ENCODE measurements at regions not wholly inside any gene's neighbourhood (a gene's known extent, or its start where the extent isn't known, plus 50 kb on each side); places are given as distances from the start of the nearest gene placed in this dataset.

DNA sequence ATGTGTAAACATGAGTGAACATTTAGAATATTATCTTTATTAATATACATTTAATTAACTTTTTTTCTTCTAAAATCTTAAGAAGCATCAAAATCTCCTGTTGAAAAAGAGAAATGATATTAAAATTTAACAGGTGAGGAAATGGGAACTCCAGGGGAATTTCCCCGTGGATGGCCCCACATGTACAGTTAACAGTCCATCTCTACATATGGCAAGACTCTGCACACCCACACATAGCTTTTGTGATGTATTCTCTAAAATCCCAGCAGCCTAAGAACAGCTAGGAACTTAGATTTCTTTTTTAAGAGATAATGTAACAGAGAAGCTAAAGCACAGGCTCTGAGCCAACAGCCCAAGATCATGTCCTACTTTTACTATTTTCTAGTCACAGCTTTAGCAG is 556.3 kb upstream of the RGMB start:
- intact Hi-C loops (cut with micrococcal nuclease; ENCODE audit: unreplicated experiment) = no loop called here
- CTCF ChIA-PET = no interaction called here
- no peak for DNase-seq (ENCODE audit: low read depth, low spot score)

DNA sequence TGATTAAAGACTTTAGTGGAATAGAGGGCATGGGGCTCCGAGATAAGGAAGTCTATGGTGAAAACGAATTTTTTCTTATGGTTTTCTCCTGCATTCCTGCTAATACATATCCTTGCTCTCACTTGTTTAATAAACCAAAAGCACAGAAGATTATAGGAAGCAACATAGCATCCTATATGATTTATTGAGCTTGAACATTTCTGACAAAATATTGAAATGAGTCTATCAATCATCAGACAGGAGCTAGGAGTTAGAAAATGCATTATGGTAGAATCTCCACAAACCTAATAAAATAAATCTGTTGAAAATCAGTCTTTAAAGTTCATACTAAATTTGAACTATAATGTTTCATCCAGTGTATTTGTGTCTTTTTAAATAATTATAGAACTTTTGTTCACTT is 554.6 kb upstream of the RGMB start:
- H3K27ac ChIP-seq (ENCODE audit: low read length) = no peak overlapping the region
- ATAC-seq = no peak
- TF ChIP-seq, protein P1, sequence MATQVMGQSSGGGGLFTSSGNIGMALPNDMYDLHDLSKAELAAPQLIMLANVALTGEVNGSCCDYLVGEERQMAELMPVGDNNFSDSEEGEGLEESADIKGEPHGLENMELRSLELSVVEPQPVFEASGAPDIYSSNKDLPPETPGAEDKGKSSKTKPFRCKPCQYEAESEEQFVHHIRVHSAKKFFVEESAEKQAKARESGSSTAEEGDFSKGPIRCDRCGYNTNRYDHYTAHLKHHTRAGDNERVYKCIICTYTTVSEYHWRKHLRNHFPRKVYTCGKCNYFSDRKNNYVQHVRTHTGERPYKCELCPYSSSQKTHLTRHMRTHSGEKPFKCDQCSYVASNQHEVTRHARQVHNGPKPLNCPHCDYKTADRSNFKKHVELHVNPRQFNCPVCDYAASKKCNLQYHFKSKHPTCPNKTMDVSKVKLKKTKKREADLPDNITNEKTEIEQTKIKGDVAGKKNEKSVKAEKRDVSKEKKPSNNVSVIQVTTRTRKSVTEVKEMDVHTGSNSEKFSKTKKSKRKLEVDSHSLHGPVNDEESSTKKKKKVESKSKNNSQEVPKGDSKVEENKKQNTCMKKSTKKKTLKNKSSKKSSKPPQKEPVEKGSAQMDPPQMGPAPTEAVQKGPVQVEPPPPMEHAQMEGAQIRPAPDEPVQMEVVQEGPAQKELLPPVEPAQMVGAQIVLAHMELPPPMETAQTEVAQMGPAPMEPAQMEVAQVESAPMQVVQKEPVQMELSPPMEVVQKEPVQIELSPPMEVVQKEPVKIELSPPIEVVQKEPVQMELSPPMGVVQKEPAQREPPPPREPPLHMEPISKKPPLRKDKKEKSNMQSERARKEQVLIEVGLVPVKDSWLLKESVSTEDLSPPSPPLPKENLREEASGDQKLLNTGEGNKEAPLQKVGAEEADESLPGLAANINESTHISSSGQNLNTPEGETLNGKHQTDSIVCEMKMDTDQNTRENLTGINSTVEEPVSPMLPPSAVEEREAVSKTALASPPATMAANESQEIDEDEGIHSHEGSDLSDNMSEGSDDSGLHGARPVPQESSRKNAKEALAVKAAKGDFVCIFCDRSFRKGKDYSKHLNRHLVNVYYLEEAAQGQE (IDR thresholded peaks at IDR 0.05; ENCODE audit: insufficient read depth in 1 of 2, low read depth in 2 of 2, low read length in 1 of 2) = no peak
- TF ChIP-seq, protein P2, sequence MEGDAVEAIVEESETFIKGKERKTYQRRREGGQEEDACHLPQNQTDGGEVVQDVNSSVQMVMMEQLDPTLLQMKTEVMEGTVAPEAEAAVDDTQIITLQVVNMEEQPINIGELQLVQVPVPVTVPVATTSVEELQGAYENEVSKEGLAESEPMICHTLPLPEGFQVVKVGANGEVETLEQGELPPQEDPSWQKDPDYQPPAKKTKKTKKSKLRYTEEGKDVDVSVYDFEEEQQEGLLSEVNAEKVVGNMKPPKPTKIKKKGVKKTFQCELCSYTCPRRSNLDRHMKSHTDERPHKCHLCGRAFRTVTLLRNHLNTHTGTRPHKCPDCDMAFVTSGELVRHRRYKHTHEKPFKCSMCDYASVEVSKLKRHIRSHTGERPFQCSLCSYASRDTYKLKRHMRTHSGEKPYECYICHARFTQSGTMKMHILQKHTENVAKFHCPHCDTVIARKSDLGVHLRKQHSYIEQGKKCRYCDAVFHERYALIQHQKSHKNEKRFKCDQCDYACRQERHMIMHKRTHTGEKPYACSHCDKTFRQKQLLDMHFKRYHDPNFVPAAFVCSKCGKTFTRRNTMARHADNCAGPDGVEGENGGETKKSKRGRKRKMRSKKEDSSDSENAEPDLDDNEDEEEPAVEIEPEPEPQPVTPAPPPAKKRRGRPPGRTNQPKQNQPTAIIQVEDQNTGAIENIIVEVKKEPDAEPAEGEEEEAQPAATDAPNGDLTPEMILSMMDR (IDR thresholded peaks at IDR 0.05) = no peak
- TF ChIP-seq POLR2AphosphoS5 (IDR thresholded peaks at IDR 0.05; ENCODE audit: low read depth, low read length) (no peak), TCF7L2 (IDR thresholded peaks at IDR 0.05; ENCODE audit: low read depth, low read length) (no peak), SIN3A (IDR thresholded peaks at IDR 0.05; ENCODE audit: borderline replicate concordance, insufficient read depth, low read depth, low read length) (no peak)
- ChIA-PET CTCF (no interaction called here), POLR2A (no interaction called here)
- H3K4me1 ChIP-seq (ENCODE audit: control insufficient read depth, insufficient read depth, low read length) = no peaks in the 10 kb centered on the region
- in situ Hi-C loops (cut with HindIII; ENCODE audit: low pct_unique_long_range_greater_than_20kb, low sequenced_read_pairs) = no loop called here
- no peaks in the 10 kb centered on the region for H3K27me3 ChIP-seq (ENCODE audit: control insufficient read depth, insufficient read depth, low read length)
- no peak for DNase-seq (ENCODE audit: low read depth, low spot score)
- BruUV-seq (replicated peaks) = no TSS peak
- H3K4me3 ChIP-seq (ENCODE audit: low read depth in 2 of 2, low read length in 2 of 2) = no peak overlapping the region
- no peaks in the 10 kb centered on the region for H3K9me3 ChIP-seq (ENCODE audit: control insufficient read depth, insufficient read depth, low read depth, low read length)
- intact Hi-C loops (cut with micrococcal nuclease; ENCODE audit: unreplicated experiment) = no loop called here
- H3K36me3 ChIP-seq (ENCODE audit: control insufficient read depth, insufficient read depth, low read length) = no peaks in the 10 kb centered on the region

More for the DNA sequence above, 556.3 kb upstream of the RGMB start:
- Histone ChIP-seq H3K27me3 (ENCODE audit: control insufficient read depth, insufficient read depth, low read length) (no peaks in the 10 kb centered on the region), H3K9me3 (ENCODE audit: control insufficient read depth, insufficient read depth, low read depth, low read length) (no peaks in the 10 kb centered on the region), H3K27ac (ENCODE audit: low read length) (no peak overlapping the region), H3K4me1 (ENCODE audit: control insufficient read depth, insufficient read depth, low read length) (no peaks in the 10 kb centered on the region), H3K4me3 (ENCODE audit: low read depth in 2 of 2, low read length in 2 of 2) (no peak overlapping the region), H3K36me3 (ENCODE audit: control insufficient read depth, insufficient read depth, low read length) (no peaks in the 10 kb centered on the region)
- POLR2A ChIA-PET = no interaction called here
- no peak for ATAC-seq
- BruUV-seq (replicated peaks) = no TSS peak
- TF ChIP-seq TCF7L2 (IDR thresholded peaks at IDR 0.05; ENCODE audit: low read depth, low read length) (no peak), SIN3A (IDR thresholded peaks at IDR 0.05; ENCODE audit: borderline replicate concordance, insufficient read depth, low read depth, low read length) (no peak), POLR2AphosphoS5 (IDR thresholded peaks at IDR 0.05; ENCODE audit: low read depth, low read length) (no peak)
- TF ChIP-seq, protein P2 (IDR thresholded peaks at IDR 0.05) = no peak
- TF ChIP-seq, protein P1 (IDR thresholded peaks at IDR 0.05; ENCODE audit: insufficient read depth in 1 of 2, low read depth in 2 of 2, low read length in 1 of 2) = no peak
- in situ Hi-C loops (cut with HindIII; ENCODE audit: low pct_unique_long_range_greater_than_20kb, low sequenced_read_pairs) = no loop called here
